ENCODE measurements at regions not wholly inside any gene's neighbourhood (a gene's known extent, or its start where the extent isn't known, plus 50 kb on each side); places are given as distances from the start of the nearest gene placed in this dataset.

DNA sequence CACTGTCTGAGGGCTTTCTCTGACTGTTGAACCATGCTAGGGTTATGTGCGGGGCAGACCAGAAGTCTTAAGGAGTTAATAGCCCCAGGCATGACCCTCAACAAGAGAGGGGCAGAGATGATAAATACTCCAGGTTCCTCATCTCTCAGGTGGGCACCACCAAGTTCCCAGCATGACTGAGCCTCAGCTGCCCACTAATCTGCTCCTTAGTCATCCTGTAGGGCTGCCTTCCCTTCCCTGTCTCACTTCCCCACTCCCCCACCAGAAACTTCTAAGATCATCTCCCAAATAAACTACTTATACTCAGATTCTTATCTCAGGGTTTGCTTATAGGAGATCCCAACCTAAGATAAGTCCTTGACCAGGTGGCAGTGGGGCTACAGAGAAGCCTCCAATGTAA lies 101.7 kb upstream of the PRNP start:
- WGBS, 2 donors: 75 to 100% methylated on average over 1 of the region's 1 CpG
- intact Hi-C loops (cut with DNase I): no loop called here
- ATAC-seq: no peak

DNA sequence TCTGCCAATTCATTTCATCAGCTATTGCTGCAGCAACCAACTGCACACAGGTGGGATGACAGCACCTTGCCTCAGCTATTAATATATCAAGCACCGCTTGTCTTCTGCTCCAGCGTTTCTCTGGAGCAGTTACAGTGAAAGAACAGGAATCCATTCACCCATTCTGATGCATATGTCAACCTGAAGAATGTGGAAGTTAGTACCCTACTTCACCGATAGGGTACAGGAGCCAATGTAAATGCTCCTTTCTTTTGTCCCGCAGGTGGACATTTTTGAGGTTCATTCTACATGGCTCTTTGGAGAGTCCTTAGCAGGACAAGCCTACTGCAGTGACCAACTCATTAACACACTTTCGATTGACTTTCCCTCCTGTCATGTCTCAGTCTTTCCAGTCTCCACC lies 104.4 kb upstream of the PRNP start:
- Histone ChIP-seq H3K36me3 (replicated peaks in 1 of 2; ENCODE audit: insufficient read depth in 1 of 2, low read depth in 2 of 2) (no peaks in the 10 kb centered on the region), H3K27me3 (no peaks in the 10 kb centered on the region), H3K4me1 (no peaks in the 10 kb centered on the region), H3K27ac (no peak overlapping the region), H3K4me3 (no peak overlapping the region), H3K9me3 (no peaks in the 10 kb centered on the region)
- TF ChIP-seq CTCF (IDR thresholded peaks at IDR 0.05): no peak
- no peak for TF ChIP-seq POLR2A (IDR thresholded peaks at IDR 0.05)
- 36 to 43% methylated on average over 5 of the region's 5 CpGs for WGBS, 2 donors
- ATAC-seq (no peak), DNase-seq (no peak)
- intact Hi-C loops (cut with DNase I): no loop called here

More for the DNA sequence above, 101.7 kb upstream of the PRNP start:
- Histone ChIP-seq H3K4me1 (no peaks in the 10 kb centered on the region), H3K27ac (no peak overlapping the region), H3K36me3 (replicated peaks in 1 of 2; ENCODE audit: insufficient read depth in 1 of 2, low read depth in 2 of 2) (no peaks in the 10 kb centered on the region), H3K4me3 (no peak overlapping the region), H3K9me3 (no peaks in the 10 kb centered on the region), H3K27me3 (no peaks in the 10 kb centered on the region)
- TF ChIP-seq POLR2A (IDR thresholded peaks at IDR 0.05) (no peak), CTCF (IDR thresholded peaks at IDR 0.05) (no peak)
- DNase-seq: no peak

DNA sequence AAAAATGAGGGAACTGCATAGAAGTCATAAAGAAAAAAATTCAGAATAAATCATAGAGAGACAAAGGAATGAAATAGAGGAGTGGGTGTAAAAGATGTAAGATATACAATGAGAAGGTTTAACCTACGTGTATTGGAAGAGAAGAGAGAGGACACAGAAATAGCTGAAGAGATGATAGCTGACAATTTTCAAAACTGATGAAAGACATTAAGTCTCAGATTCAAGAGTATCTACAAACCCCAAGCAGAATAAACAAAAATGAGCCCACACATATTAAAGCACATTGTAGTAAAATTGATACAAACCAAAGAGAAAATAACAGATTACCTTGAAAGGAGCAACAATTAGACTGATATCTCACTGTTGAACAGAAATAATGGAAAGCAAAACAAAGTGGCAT lies 107.9 kb upstream of the PRNP start:
- Histone ChIP-seq H3K27ac (no peak overlapping the region), H3K36me3 (replicated peaks in 1 of 2; ENCODE audit: insufficient read depth in 1 of 2, low read depth in 2 of 2) (no peaks in the 10 kb centered on the region), H3K4me1 (no peaks in the 10 kb centered on the region), H3K27me3 (no peaks in the 10 kb centered on the region), H3K4me3 (no peak overlapping the region), H3K9me3 (no peaks in the 10 kb centered on the region)
- no peak for DNase-seq
- ATAC-seq: no peak
- WGBS, 2 donors: 51 to 55% methylated on average over 1 of the region's 1 CpG
- TF ChIP-seq POLR2A (IDR thresholded peaks at IDR 0.05) (no peak), CTCF (IDR thresholded peaks at IDR 0.05) (no peak)
- intact Hi-C loops (cut with DNase I): no loop called here

DNA sequence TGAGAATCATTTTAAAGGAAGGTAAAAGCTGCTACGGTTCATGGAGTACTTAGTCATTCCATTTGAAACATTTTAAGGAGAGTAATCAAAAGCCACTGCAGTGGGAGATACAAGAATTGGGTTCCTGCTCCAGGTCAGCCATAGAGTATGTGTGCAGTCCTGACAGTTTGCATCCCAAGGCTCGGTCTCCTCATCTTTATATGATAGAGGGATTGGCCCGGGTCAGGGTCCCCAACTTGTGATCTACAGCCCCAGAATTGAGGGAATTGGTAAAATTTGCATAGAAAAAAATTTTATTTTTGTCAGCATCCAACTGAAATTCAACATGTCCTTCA lies 111.9 kb upstream of the PRNP start:
- H3K4me1 ChIP-seq: no peaks in the 10 kb centered on the region
- H3K36me3 ChIP-seq (replicated peaks in 1 of 2; ENCODE audit: insufficient read depth in 1 of 2, low read depth in 2 of 2): no peaks in the 10 kb centered on the region
- ATAC-seq (no peak), DNase-seq (no peak)
- no peaks in the 10 kb centered on the region for H3K27me3 ChIP-seq
- intact Hi-C loops (cut with DNase I): no loop called here
- 53 to 60% methylated on average over 3 of the region's 3 CpGs for WGBS, 2 donors
- TF ChIP-seq POLR2A (IDR thresholded peaks at IDR 0.05) (no peak), CTCF (IDR thresholded peaks at IDR 0.05) (no peak)
- no peak overlapping the region for H3K4me3 ChIP-seq
- no peaks in the 10 kb centered on the region for H3K9me3 ChIP-seq
- H3K27ac ChIP-seq: no peak overlapping the region

DNA sequence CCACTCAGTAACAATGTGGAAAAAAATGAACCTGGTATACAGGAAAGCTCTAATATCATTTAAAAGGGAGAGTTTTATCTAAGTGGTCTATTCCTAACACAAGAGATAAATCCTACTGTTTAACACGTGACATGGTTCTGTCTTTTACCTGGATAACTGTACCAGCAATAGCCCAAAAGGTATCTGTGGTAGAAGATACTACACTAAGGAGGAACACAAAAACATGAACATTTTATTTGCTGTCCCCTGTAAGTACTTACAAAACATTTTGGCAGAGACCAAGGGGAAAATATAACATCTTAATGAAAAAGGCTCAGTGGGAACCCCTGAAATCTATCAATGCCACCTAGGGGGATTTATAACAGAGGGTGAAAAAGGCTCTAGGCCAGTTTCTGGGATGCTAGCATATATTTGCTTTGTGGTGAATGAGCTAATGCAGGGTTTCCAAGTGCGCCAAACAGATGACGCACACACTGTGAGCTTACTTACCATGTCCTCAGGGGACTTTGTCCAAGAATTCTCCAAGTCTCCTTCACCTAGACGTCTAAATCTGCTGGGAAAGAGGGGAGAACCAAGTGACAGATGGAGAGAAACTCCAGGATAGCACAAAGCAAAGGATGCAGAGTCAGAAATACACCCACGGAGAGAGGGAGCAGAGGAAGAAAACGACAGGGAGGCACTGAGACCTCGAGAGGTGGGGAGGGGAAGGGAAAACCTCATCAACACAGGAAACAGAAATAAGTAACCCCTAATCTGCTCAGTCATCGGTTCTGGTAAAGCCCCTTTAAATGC lies 112.5 kb upstream of the PRNP start:
- DNase-seq (no peak), ATAC-seq (no peak)
- Histone ChIP-seq H3K27ac (no peak overlapping the region), H3K36me3 (replicated peaks in 1 of 2; ENCODE audit: insufficient read depth in 1 of 2, low read depth in 2 of 2) (no peaks in the 10 kb centered on the region), H3K9me3 (no peaks in the 10 kb centered on the region), H3K4me3 (no peak overlapping the region), H3K4me1 (no peaks in the 10 kb centered on the region), H3K27me3 (no peaks in the 10 kb centered on the region)
- 31 to 43% methylated on average over 8 of the region's 8 CpGs for WGBS, 2 donors
- TF ChIP-seq CTCF (IDR thresholded peaks at IDR 0.05): no peak
- intact Hi-C loops (cut with DNase I): no loop called here
